CD8-positive, alpha-beta memory T cell (primary cell): ENCODE measurements at regions not wholly inside any gene's neighbourhood (a gene's known extent, or its start where the extent isn't known, plus 50 kb on each side); places are given as distances from the start of the nearest gene placed in this dataset.

Experiments
- CTCF ChIA-PET: fragments of 350-600 bp; sonication (Branson Sonifier 250); formaldehyde crosslinking; loops from one replicate; lab custom pipeline; 2021; ENCODE audit warnings: antibody characterized with exemption; lab: Charles Lee
- POLR2A ChIA-PET: fragments of 350-600 bp; sonication (Branson Sonifier 250); formaldehyde crosslinking; loops from one replicate; lab custom pipeline; 2021; ENCODE audit warnings: antibody characterized with exemption; lab: Charles Lee
- DNase-seq, 5 donors: peaks; one replicate each; pipeline versions ENCODE4 v3.0.0 to v3.0.0-alpha.2; 2020 to 2022; ENCODE audit warnings: mixed read lengths in 1 of 5
- H3K27ac ChIP-seq: one replicate; pipeline ENCODE4 v1.7.0; 2013; ENCODE audit warnings: low read depth, mild to moderate bottlenecking, low read length, moderate library complexity
- H3K27me3 ChIP-seq: 2 replicates; pipeline ENCODE4 v1.7.0; 2013; ENCODE audit warnings: low read length, mild to moderate bottlenecking; ENCODE audit not compliant: insufficient read depth, poor library complexity, severe bottlenecking
- H3K36me3 ChIP-seq: 2 replicates; pipeline ENCODE4 v1.7.0; 2013; ENCODE audit warnings: mild to moderate bottlenecking, low read length, moderate library complexity; ENCODE audit not compliant: insufficient read depth
- H3K4me1 ChIP-seq: 2 replicates; pipeline ENCODE4 v1.7.0; 2013; ENCODE audit warnings: mild to moderate bottlenecking, low read length, moderate library complexity; ENCODE audit not compliant: insufficient read depth
- H3K4me3 ChIP-seq: 2 replicates; pipeline ENCODE4 v1.7.0; 2013; ENCODE audit warnings: mild to moderate bottlenecking, low read length
- H3K9me3 ChIP-seq: 2 replicates; pipeline ENCODE4 v1.7.0; 2013; ENCODE audit warnings: mild to moderate bottlenecking, low read length
- H3K27ac Mint-ChIP-seq, 8 donors: one replicate each; pipeline ENCODE4 v1.8.0; 2020 to 2021; ENCODE audit warnings: mixed read lengths in 8 of 8, mild to moderate bottlenecking in 6 of 8, inconsistent platforms in 3 of 8, moderate library complexity in 3 of 8
- H3K27me3 Mint-ChIP-seq, 2 donors: one replicate each; pipeline ENCODE4 v1.8.0; 2020 to 2021; ENCODE audit warnings: mixed read lengths in 2 of 2, mild to moderate bottlenecking in 1 of 2, moderate library complexity in 1 of 2
- H3K36me3 Mint-ChIP-seq, 3 donors: one replicate each; pipeline ENCODE4 v1.8.0; 2020 to 2021; ENCODE audit warnings: mixed read lengths in 3 of 3, inconsistent platforms in 1 of 3, mild to moderate bottlenecking in 1 of 3
- H3K4me1 Mint-ChIP-seq, 3 donors: one replicate each; pipeline ENCODE4 v1.8.0; 2020 to 2021; ENCODE audit warnings: mixed read lengths in 3 of 3, inconsistent platforms in 1 of 3, mild to moderate bottlenecking in 1 of 3
- H3K4me3 Mint-ChIP-seq, 7 donors: one replicate each; pipeline ENCODE4 v1.8.0; 2020 to 2021; ENCODE audit warnings: mixed read lengths in 7 of 7, mild to moderate bottlenecking in 6 of 7, moderate library complexity in 4 of 7, inconsistent platforms in 2 of 7
- H3K9me3 Mint-ChIP-seq, 5 donors: one replicate each; pipeline ENCODE4 v1.8.0; 2020 to 2022; ENCODE audit warnings: mixed read lengths in 5 of 5, mild to moderate bottlenecking in 3 of 5, moderate library complexity in 2 of 5, inconsistent platforms in 1 of 5

GRCh38 chr2:237194906-237195305 lies 109.2 kb downstream of the COPS8 start:
- peaks cover 0 to 2% (median 0%) of the 10 kb centered on the region in 5 donors for H3K9me3 Mint-ChIP-seq
- no peak for DNase-seq
- Histone ChIP-seq H3K9me3 (no peaks in the 10 kb centered on the region), H3K27me3 (no peaks in the 10 kb centered on the region), H3K36me3 (no peaks in the 10 kb centered on the region), H3K4me1 (no peaks in the 10 kb centered on the region), H3K4me3 (no peak overlapping the region), H3K27ac (no peak overlapping the region)
- H3K27me3 Mint-ChIP-seq: peaks cover 8 to 36% of the 10 kb centered on the region in 2 donors
- H3K27ac Mint-ChIP-seq: no peak overlapping the region
- H3K36me3 Mint-ChIP-seq: no peaks in the 10 kb centered on the region
- POLR2A ChIA-PET: no interaction called here
- H3K4me1 Mint-ChIP-seq: no peaks in the 10 kb centered on the region
- CTCF ChIA-PET: no interaction called here
- no peak overlapping the region for H3K4me3 Mint-ChIP-seq

DNA sequence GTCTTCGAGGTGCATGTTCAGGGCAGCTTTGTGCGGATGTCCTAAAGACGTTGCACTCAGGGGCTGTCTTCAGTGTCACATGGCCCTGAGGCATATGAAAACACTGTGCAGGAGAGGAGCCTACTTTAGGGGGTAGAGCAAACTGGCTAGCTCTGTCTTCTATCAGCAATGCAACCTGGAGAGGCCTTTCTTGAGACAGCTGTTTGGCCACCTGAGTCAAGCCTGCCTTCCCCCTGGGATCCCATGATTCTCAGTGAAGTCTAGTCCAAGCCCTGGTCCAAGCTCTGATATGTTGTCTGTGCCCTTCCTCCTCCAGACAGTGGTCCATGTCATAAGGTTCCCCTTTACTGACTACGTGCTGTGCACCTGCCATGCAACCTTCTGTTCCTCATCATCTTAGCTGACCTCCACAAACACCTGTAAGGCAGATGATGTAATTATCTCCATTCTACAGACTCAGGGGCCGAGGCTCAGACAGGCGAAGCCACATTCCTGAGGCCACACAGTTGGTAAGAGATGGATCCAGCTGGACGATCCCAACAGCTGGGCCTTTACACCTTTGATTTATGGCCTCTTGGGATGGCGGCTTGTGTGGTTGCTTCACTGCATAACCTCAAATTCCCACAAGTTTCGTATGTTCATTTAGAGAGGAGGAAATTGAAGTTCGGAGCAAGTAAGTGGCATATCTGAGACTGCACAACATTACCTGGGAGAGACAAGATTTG lies 109.9 kb downstream of the COPS8 start:
- CTCF ChIA-PET: no interaction called here
- Histone ChIP-seq H3K36me3 (no peaks in the 10 kb centered on the region), H3K27me3 (no peaks in the 10 kb centered on the region), H3K4me3 (no peak overlapping the region), H3K4me1 (no peaks in the 10 kb centered on the region), H3K27ac (no peak overlapping the region), H3K9me3 (no peaks in the 10 kb centered on the region)
- H3K4me1 Mint-ChIP-seq: no peaks in the 10 kb centered on the region
- POLR2A ChIA-PET: no interaction called here
- no peaks in the 10 kb centered on the region for H3K36me3 Mint-ChIP-seq
- H3K9me3 Mint-ChIP-seq: peaks cover 0 to 4% (median 0%) of the 10 kb centered on the region in 5 donors
- H3K27ac Mint-ChIP-seq: no peak overlapping the region
- H3K27me3 Mint-ChIP-seq: peaks cover 8 to 36% of the 10 kb centered on the region in 2 donors
- no peak for DNase-seq
- no peak overlapping the region for H3K4me3 Mint-ChIP-seq

GRCh38 chr2:237196409-237196808 lies 110.7 kb downstream of the COPS8 start:
- H3K9me3 ChIP-seq: no peaks in the 10 kb centered on the region
- Mint-ChIP-seq H3K27ac (no peak overlapping the region), H3K36me3 (no peaks in the 10 kb centered on the region), H3K4me3 (no peak overlapping the region), H3K4me1 (no peaks in the 10 kb centered on the region), H3K27me3 (peaks cover 8 to 29% of the 10 kb centered on the region in 2 donors), H3K9me3 (peaks cover 0 to 2% (median 0%) of the 10 kb centered on the region in 5 donors)
- no peak overlapping the region for H3K27ac ChIP-seq
- no peaks in the 10 kb centered on the region for H3K4me1 ChIP-seq
- ChIA-PET POLR2A (no interaction called here), CTCF (no interaction called here)
- H3K27me3 ChIP-seq: no peaks in the 10 kb centered on the region
- no peak overlapping the region for H3K4me3 ChIP-seq
- H3K36me3 ChIP-seq: no peaks in the 10 kb centered on the region
- no peak for DNase-seq

- CTCF ChIA-PET: no interaction called here
- POLR2A ChIA-PET: no interaction called here
- no peak for DNase-seq
Observed at GRCh38 chr2:237196866-237197618, 111.4 kb downstream of the COPS8 start.

GRCh38 chr2:237198164-237198855 lies 112.6 kb downstream of the COPS8 start:
- Histone ChIP-seq H3K4me3 (no peak overlapping the region), H3K4me1 (no peaks in the 10 kb centered on the region), H3K27me3 (no peaks in the 10 kb centered on the region), H3K27ac (no peak overlapping the region), H3K36me3 (no peaks in the 10 kb centered on the region), H3K9me3 (no peaks in the 10 kb centered on the region)
- CTCF ChIA-PET: no interaction called here
- Mint-ChIP-seq H3K27me3 (peaks cover 9 to 16% of the 10 kb centered on the region in 2 donors), H3K27ac (no peak overlapping the region), H3K36me3 (no peaks in the 10 kb centered on the region), H3K9me3 (peaks cover 0 to 2% (median 0%) of the 10 kb centered on the region in 5 donors), H3K4me1 (no peaks in the 10 kb centered on the region), H3K4me3 (no peak overlapping the region)
- POLR2A ChIA-PET: no interaction called here
- DNase-seq: no peak

More at GRCh38 chr2:237196866-237197618, 111.4 kb downstream of the COPS8 start:
- no peaks in the 10 kb centered on the region for H3K36me3 ChIP-seq
- no peak overlapping the region for H3K27ac ChIP-seq
- Mint-ChIP-seq H3K36me3 (no peaks in the 10 kb centered on the region), H3K27me3 (peaks cover 8 to 26% of the 10 kb centered on the region in 2 donors), H3K9me3 (peaks cover 0 to 2% (median 0%) of the 10 kb centered on the region in 5 donors), H3K4me1 (no peaks in the 10 kb centered on the region), H3K4me3 (no peak overlapping the region), H3K27ac (no peak overlapping the region)
- no peaks in the 10 kb centered on the region for H3K9me3 ChIP-seq
- H3K4me3 ChIP-seq: no peak overlapping the region
- H3K4me1 ChIP-seq: no peaks in the 10 kb centered on the region
- no peaks in the 10 kb centered on the region for H3K27me3 ChIP-seq

DNA sequence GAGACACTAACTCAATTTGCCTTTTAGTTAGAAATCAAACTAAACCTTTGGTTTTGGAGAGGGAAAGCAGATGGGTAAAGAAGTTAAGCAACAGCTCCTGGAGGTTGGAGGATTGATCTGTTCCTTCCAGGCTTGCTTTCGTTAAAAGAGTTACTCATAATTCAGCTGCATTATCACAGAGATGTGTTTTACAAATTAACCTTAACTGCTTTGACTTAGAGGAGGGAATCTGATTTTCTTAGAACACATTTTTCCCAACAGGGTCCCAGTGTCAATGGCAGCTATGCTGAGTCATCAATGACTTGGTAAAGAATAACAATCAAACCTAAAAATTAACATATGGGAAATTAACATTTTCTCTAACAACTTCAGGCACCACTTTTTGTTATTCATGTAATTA lies 113.4 kb downstream of the COPS8 start:
- H3K4me1 ChIP-seq: no peaks in the 10 kb centered on the region
- H3K4me3 ChIP-seq: no peak overlapping the region
- no peaks in the 10 kb centered on the region for H3K27me3 ChIP-seq
- Mint-ChIP-seq H3K4me1 (no peaks in the 10 kb centered on the region), H3K27ac (no peak overlapping the region), H3K4me3 (no peak overlapping the region), H3K36me3 (no peaks in the 10 kb centered on the region), H3K9me3 (peaks cover 0 to 2% (median 0%) of the 10 kb centered on the region in 5 donors), H3K27me3 (peaks cover 11 to 17% of the 10 kb centered on the region in 2 donors)
- CTCF ChIA-PET: no interaction called here
- POLR2A ChIA-PET: no interaction called here
- DNase-seq: no peak
- H3K36me3 ChIP-seq: no peaks in the 10 kb centered on the region
- H3K27ac ChIP-seq: no peak overlapping the region
- H3K9me3 ChIP-seq: no peaks in the 10 kb centered on the region

GRCh38 chr2:237199577-237199976 lies 113.9 kb downstream of the COPS8 start:
- POLR2A ChIA-PET: no interaction called here
- H3K36me3 Mint-ChIP-seq: no peaks in the 10 kb centered on the region

GRCh38 chr2:237200462-237200861 lies 114.8 kb downstream of the COPS8 start:
- Mint-ChIP-seq H3K36me3 (no peaks in the 10 kb centered on the region), H3K4me3 (no peak overlapping the region), H3K4me1 (no peaks in the 10 kb centered on the region), H3K27me3 (peaks cover 19 to 21% of the 10 kb centered on the region in 2 donors), H3K9me3 (peaks cover 0 to 2% (median 0%) of the 10 kb centered on the region in 5 donors), H3K27ac (no peak overlapping the region)
- ChIA-PET POLR2A (no interaction called here), CTCF (no interaction called here)
- Histone ChIP-seq H3K27ac (no peak overlapping the region), H3K36me3 (no peaks in the 10 kb centered on the region), H3K4me3 (no peak overlapping the region), H3K9me3 (no peaks in the 10 kb centered on the region), H3K27me3 (no peaks in the 10 kb centered on the region), H3K4me1 (no peaks in the 10 kb centered on the region)
- DNase-seq: no peak

More at GRCh38 chr2:237199577-237199976, 113.9 kb downstream of the COPS8 start:
- no peak overlapping the region for H3K4me3 ChIP-seq
- no peaks in the 10 kb centered on the region for H3K9me3 ChIP-seq
- Mint-ChIP-seq H3K27me3 (peaks cover 12 to 16% of the 10 kb centered on the region in 2 donors), H3K9me3 (peaks cover 0 to 2% (median 0%) of the 10 kb centered on the region in 5 donors), H3K27ac (no peak overlapping the region), H3K4me3 (no peak overlapping the region), H3K4me1 (no peaks in the 10 kb centered on the region)
- no peaks in the 10 kb centered on the region for H3K27me3 ChIP-seq
- CTCF ChIA-PET: no interaction called here
- no peak overlapping the region for H3K27ac ChIP-seq
- H3K36me3 ChIP-seq: no peaks in the 10 kb centered on the region
- H3K4me1 ChIP-seq: no peaks in the 10 kb centered on the region
- DNase-seq: no peak
